Psoas muscle (tissue), 7 donors: ENCODE measurements at regions not wholly inside any gene's neighbourhood (a gene's known extent, or its start where the extent isn't known, plus 50 kb on each side); places are given as distances from the start of the nearest gene placed in this dataset.
"Not testable (repeated sequence)": the region's sequence is repeated elsewhere in the genome, so short reads cannot be mapped to it uniquely, and the experiment has no call there.

Experiments
- ATAC-seq, 4 donors: fragments of 200-7000 bp; cut with Tn5 transposase; one replicate each; pipeline ENCODE4 v1.9.1; 2020; ENCODE audit warnings: moderate library complexity in 3 of 4, mild to moderate bottlenecking in 2 of 4
- DNase-seq, 2 donors: peaks; one replicate each; pipeline ENCODE4 v3.0.0-alpha.2; 2020
- H3K27ac ChIP-seq: fragments of 200-600 bp; one replicate; pipeline ENCODE4 v1.8.0; 2022
- H3K27me3 ChIP-seq, 3 donors: fragments of 200-600 bp in 1 of 3; one replicate each; pipeline versions ENCODE4 v1.6.1 to v1.8.0; 2013 to 2022; ENCODE audit warnings: low read length in 2 of 3, mild to moderate bottlenecking in 2 of 3, moderate library complexity in 1 of 3; ENCODE audit not compliant: insufficient read depth in 3 of 3
- H3K36me3 ChIP-seq, 2 donors: fragments of 200-600 bp in 1 of 2; one replicate each; pipeline versions ENCODE4 v1.6.1 to v1.8.0; 2013 to 2022; ENCODE audit warnings: low read depth in 1 of 2, mild to moderate bottlenecking in 1 of 2, moderate library complexity in 1 of 2; ENCODE audit not compliant: insufficient read depth in 1 of 2
- H3K4me1 ChIP-seq: fragments of 200-600 bp; one replicate; pipeline ENCODE4 v1.8.0; 2022
- H3K4me3 ChIP-seq: fragments of 200-600 bp; one replicate; pipeline ENCODE4 v1.8.0; 2022; ENCODE audit warnings: mild to moderate bottlenecking
- H3K9me3 ChIP-seq: fragments of 200-600 bp; one replicate; pipeline ENCODE4 v1.8.0; 2022
- WGBS, 3 donors: extraction: QIAGEN DNeasy Blood & Tissue Kit; methylation state at CpG; one replicate each; pipeline versions ENCODE4 v1.1.6 to v1.1.7; 2013; 5-methylcytosine and 5-hydroxymethylcytosine counted together
- intact Hi-C, 2 donors: fragments of 100-400 bp; cut with DNase I; formaldehyde crosslinking; loops; one replicate each; pipeline versions ENCODE4 v1.11.0 to v1.14.2; 2022
- TF ChIP-seq, protein P1 (sequence below): fragments of 200-600 bp; IDR thresholded peaks from one replicate; pipeline ENCODE4 v1.8.0; 2022; ENCODE audit warnings: antibody characterized with exemption
- donor health status: healthy with polysubstance abuse.
- donor health status: DM: no; HTN: no; CAD: no; lungs with moderate emphysema.
- donor health status: Bipolar disorder and iron deficiency.
- donor health status: healthy.
- donor health status: DM: yes; HTN: yes; CAD: no.
- donor health status: DM: no; HTN: no; CAD: no.
- donor health status: DM: yes; HTN: yes; CAD: no.

GRCh38 chr2:87488991-87489390 is 258.9 kb upstream of the PLGLB2 start:
- H3K4me3 ChIP-seq, H3K27me3 ChIP-seq, H3K4me1 ChIP-seq, H3K27ac ChIP-seq, ATAC-seq, H3K9me3 ChIP-seq, H3K36me3 ChIP-seq, DNase-seq, intact Hi-C loops: not testable (repeated sequence)
- 83 to 100% (median 93%) methylated on average over 3 of the region's 3 CpGs for WGBS, 3 donors

DNA sequence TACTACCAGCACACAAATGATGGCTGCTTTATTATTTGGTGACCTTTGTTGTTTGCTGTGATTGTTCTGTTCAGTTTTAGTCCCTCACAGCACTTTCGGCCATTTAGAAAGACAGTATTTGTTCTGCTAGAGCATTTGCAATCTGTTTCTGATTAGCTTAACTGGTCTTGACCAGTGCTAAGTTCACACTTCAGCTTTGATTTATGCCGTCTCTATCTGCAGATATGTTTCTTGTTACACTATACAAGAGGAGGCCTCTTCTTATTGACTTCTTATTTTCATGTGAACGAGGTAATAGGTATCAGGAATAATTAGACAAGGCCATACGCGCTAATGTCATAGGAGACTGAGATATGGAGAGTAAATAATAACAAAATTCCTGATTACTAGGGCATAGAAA is 253.0 kb upstream of the PLGLB2 start:
- intact Hi-C loops, H3K27ac ChIP-seq, DNase-seq: not testable (repeated sequence)

DNA sequence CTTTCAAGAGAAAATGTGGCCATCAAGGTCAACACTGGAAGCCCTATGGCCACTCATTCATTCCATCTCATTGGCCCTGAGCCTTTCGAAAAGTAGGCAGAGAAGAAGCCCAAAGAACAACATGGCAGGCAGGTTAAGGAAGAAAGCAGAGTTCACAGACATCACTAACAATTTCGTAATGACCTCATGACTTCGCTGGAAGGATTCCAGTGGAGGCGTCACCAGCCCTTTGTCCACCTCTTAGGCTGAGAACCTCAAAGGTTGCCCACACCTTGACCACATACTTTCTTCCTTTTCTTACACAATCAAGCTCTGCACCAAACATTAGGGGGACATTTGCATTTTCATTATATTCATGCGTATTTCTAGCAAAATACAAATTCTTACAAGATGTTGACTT is 252.4 kb upstream of the PLGLB2 start:
- 88 to 96% (median 90%) methylated on average over 4 to 5 of the region's 5 CpGs for WGBS, 3 donors
- H3K9me3 ChIP-seq, intact Hi-C loops, H3K27me3 ChIP-seq, DNase-seq, ATAC-seq, H3K4me3 ChIP-seq, H3K36me3 ChIP-seq, H3K4me1 ChIP-seq, H3K27ac ChIP-seq: not testable (repeated sequence)

More for the DNA sequence above, 253.0 kb upstream of the PLGLB2 start:
- H3K27me3 ChIP-seq, H3K4me1 ChIP-seq, ATAC-seq, H3K9me3 ChIP-seq, H3K4me3 ChIP-seq, H3K36me3 ChIP-seq: not testable (repeated sequence)
- 87 to 88% (median 87%) methylated on average over 5 of the region's 5 CpGs for WGBS, 3 donors

- H3K27ac ChIP-seq, intact Hi-C loops, DNase-seq, H3K9me3 ChIP-seq, H3K36me3 ChIP-seq, H3K4me3 ChIP-seq, H3K4me1 ChIP-seq, H3K27me3 ChIP-seq: not testable (repeated sequence)
- TF ChIP-seq, protein P1, sequence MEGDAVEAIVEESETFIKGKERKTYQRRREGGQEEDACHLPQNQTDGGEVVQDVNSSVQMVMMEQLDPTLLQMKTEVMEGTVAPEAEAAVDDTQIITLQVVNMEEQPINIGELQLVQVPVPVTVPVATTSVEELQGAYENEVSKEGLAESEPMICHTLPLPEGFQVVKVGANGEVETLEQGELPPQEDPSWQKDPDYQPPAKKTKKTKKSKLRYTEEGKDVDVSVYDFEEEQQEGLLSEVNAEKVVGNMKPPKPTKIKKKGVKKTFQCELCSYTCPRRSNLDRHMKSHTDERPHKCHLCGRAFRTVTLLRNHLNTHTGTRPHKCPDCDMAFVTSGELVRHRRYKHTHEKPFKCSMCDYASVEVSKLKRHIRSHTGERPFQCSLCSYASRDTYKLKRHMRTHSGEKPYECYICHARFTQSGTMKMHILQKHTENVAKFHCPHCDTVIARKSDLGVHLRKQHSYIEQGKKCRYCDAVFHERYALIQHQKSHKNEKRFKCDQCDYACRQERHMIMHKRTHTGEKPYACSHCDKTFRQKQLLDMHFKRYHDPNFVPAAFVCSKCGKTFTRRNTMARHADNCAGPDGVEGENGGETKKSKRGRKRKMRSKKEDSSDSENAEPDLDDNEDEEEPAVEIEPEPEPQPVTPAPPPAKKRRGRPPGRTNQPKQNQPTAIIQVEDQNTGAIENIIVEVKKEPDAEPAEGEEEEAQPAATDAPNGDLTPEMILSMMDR, result peak; percentile 42
- ATAC-seq, result peak; percentile 95 to 98 (median 96)
- 3 to 50% (median 3%) methylated on average over 1 to 3 of the region's 6 CpGs for WGBS, 3 donors
Measured at GRCh38 chr2:87496036-87497006, 251.6 kb upstream of the PLGLB2 start.

- H3K27ac ChIP-seq, DNase-seq, H3K4me3 ChIP-seq, H3K4me1 ChIP-seq, H3K9me3 ChIP-seq, H3K27me3 ChIP-seq, intact Hi-C loops, H3K36me3 ChIP-seq: not testable (repeated sequence)
- ATAC-seq, result peak; percentile 6 to 34 (median 16)
- WGBS, 3 donors, result 85 to 90% (median 88%) methylated on average over 1 of the region's 3 CpGs
Measured at GRCh38 chr2:87497135-87497534, 250.8 kb upstream of the PLGLB2 start.

GRCh38 chr2:87497700-87498099 is 250.2 kb upstream of the PLGLB2 start:
- DNase-seq, H3K4me1 ChIP-seq, H3K4me3 ChIP-seq, H3K9me3 ChIP-seq, H3K36me3 ChIP-seq, intact Hi-C loops, H3K27ac ChIP-seq, H3K27me3 ChIP-seq, ATAC-seq: not testable (repeated sequence)
- WGBS, 3 donors, result 59 to 87% (median 83%) methylated on average over 3 of the region's 4 CpGs

- H3K27ac ChIP-seq, H3K36me3 ChIP-seq, H3K4me1 ChIP-seq, H3K27me3 ChIP-seq, H3K9me3 ChIP-seq, intact Hi-C loops: not testable (repeated sequence)
- 11 to 22% (median 14%) methylated on average over 4 to 6 of the region's 12 CpGs for WGBS, 3 donors
- H3K4me3 ChIP-seq, result peak overlapping the region; percentile 25
- DNase-seq (peak in 1 of 2 donors; percentile 49), ATAC-seq (peak in 3 of 4 donors; percentile 34 to 40 (median 36))
Measured at GRCh38 chr2:87498169-87498853, 249.6 kb upstream of the PLGLB2 start.

DNA sequence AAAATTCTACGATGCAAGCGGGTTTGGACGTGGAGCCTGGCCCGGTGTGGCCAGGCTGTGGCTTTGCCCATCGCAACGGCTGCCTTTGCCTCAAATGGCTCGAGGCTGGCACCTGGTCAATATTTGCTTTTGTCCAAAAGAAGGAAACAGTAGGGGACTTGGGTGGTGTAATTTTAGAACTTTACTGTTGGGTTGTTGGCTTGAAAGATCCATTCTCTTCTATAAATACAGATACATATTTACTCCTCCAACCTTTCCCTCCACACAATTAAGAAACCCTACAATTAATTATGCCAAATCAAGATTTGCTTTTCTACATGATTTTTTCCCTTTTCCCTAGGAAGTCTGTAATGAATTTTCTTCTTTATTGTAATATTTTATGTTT is 249.0 kb upstream of the PLGLB2 start:
- H3K4me1 ChIP-seq, DNase-seq, H3K27ac ChIP-seq, intact Hi-C loops, H3K27me3 ChIP-seq, H3K36me3 ChIP-seq, H3K9me3 ChIP-seq: not testable (repeated sequence)
- peak in 1 of 4 donors; percentile 23 for ATAC-seq
- 0% methylated on average over 1 of the region's 7 CpGs; no CpG with 5 or more reads in 2 of the 3 donors for WGBS, 3 donors
- H3K4me3 ChIP-seq, result peak overlapping the region; percentile 25

GRCh38 chr2:87499860-87500259 is 248.0 kb upstream of the PLGLB2 start:
- DNase-seq, ATAC-seq, H3K9me3 ChIP-seq, H3K36me3 ChIP-seq, H3K4me3 ChIP-seq, H3K4me1 ChIP-seq, intact Hi-C loops, H3K27me3 ChIP-seq, H3K27ac ChIP-seq: not testable (repeated sequence)
- WGBS, 3 donors, result 65 to 78% (median 74%) methylated on average over 3 to 4 of the region's 6 CpGs

GRCh38 chr2:87500421-87500820 is 247.5 kb upstream of the PLGLB2 start:
- intact Hi-C loops, DNase-seq, H3K9me3 ChIP-seq, H3K36me3 ChIP-seq, H3K27me3 ChIP-seq, H3K4me3 ChIP-seq, ATAC-seq, H3K27ac ChIP-seq, H3K4me1 ChIP-seq: not testable (repeated sequence)
